ENCODE measurements at regions not wholly inside any gene's neighbourhood (a gene's known extent, or its start where the extent isn't known, plus 50 kb on each side); places are given as distances from the start of the nearest gene placed in this dataset.

DNA sequence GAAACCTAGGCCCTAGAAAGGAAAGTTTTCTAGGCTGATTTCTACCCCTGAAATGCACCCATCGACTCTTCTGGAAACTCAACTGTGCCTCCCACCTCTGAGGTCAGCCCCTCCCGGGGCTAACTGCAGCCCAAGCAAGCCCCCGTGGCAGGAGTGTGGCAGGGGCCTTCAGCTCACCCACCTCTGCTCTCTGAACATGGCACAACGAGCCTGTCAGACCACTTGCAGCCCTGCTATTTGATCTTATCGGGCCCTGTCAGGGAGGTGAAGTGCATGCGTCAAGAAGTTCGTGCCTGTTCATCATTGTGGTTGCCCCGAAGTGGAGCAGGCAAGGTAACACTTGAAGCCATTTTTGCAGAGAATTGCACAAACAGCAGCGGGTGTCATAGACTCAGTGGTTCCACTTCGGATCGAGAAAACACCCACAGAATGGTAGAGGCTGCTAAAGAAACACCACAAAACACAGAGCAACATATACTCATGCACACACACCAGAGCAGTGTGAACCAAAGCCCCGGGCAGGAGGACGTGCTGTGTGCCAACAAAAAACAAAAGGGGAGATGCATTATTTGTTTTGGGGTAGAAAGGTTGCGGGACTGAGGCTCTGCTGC, 262.7 kb downstream of the ETS1 start:
- DNase-seq = no peak

- no peak for DNase-seq
Measured at GRCh38 chr11:128324051-128324481, 263.3 kb downstream of the ETS1 start.

- DNase-seq = peak; percentile 8
Measured at GRCh38 chr11:128323381-128323780, 264.0 kb downstream of the ETS1 start.

- no peak for DNase-seq
Measured at GRCh38 chr11:128318856-128319474, 268.4 kb downstream of the ETS1 start.

GRCh38 chr11:128316541-128317227, 270.7 kb downstream of the ETS1 start:
- no peak for DNase-seq

DNA sequence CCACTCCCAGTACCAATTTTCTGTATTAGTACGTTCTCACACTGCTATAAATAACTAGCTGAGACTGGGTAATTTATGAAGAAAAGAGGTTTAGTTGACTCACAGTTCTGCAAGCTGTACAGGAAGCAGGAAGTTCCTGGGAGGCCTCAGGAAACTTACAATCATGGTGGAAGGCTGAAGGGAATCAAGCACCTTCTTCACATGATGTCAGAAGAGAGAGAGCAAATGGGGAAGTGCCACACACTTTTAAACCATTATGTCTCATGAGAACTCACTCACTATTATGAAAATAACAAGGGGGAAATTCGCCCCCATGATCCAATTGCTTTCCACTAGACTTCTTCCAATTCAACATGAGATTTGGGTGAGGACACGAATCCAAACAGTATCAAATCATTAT, 271.4 kb downstream of the ETS1 start:
- no peak for DNase-seq

GRCh38 chr11:128313931-128314330, 273.4 kb downstream of the ETS1 start:
- no peak for DNase-seq

- DNase-seq = no peak
Measured at GRCh38 chr11:128311742-128312719, 275.3 kb downstream of the ETS1 start.

DNA sequence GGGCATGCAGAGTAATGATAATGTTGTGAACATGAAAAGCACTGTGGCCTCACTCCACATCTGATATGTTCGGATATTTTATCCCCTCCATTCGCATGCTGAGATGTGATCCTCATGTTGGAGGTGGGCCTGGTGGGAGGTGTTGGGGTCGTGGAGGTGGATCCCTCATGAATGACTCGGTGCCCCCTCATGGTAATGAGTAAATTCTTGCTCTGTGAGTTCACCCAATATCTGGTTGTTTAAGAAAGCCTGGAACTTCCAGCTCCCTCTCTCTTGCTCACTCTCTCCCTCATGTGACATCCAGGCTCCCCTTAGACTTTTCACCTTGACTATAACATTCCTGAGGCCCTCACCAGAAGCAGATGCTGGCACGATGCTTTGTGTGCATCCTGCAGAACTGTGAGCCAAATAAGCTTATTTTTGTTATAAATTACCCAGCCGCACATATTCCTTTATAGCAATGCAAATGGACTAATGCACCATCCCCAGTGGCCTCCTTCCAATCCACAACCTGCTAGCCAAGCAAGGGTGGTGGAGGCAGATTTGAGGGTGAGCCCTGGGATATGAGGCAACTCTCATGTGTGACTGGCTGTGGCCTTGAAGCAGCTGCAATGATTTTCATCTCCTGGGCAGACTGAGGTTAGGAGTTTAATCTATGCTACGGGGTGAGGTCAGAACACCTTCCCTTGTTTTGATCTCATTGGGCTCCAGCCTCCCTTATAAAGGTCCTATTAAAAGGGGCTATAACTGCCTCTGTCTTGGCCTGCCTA, 276.5 kb downstream of the ETS1 start:
- no peak for DNase-seq

DNA sequence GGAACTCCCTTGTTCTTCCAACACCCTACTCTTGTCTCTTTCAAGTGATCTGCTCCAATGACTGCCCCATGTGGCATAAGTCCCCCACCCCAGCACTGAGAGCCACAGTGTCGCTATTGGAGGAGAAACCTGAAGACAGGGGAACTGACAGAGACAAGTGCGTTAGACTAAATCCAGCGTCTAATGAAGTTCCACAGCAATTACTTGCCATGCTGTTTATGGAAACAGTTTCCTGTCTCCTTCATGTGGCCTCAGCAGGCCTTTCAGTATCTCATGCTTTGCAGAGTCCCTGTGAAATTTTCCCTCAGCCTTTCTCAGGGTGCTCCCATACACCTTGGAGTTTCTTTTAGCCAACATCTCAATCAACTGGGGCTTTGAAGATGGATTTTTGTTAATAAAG, 277.4 kb downstream of the ETS1 start:
- DNase-seq = no peak

DNA sequence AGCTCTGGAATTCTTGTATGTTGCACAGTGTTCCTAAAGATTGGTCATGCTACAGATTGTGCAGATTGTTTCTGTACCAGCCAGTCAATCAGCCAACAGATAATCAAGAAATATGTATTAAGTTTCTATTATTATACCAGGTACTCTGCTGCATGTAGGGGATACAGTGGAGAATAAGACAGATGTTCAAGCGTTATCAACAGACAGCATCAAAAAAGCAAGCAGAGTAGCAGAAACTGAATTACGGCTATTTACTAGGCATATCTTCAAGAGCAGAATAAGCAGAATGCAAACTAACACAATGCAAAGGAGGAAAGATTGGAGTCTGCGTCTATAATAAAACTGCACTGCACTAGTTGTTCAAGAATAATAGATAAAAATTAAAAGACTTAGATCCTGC, 278.6 kb downstream of the ETS1 start:
- no peak for DNase-seq

DNA sequence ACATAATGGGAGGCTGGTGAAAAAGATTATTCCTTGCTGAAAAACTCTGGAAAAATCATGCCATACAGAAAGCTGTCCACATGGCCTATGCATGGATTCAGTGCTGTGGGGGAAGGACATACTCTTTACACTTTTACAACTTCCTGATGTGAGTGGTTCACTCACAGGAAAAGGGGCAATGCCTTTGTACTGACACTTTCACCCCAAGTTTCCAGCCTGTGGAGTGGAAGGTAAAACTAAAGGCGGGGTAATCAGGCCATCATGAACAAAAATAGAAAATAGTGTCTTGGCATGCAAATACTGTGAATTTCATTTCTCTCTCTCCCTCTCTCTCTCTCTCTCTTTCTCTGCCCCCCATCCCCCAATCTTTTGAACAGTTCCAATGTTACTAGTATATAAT, 281.8 kb downstream of the ETS1 start:
- DNase-seq = no peak

DNA sequence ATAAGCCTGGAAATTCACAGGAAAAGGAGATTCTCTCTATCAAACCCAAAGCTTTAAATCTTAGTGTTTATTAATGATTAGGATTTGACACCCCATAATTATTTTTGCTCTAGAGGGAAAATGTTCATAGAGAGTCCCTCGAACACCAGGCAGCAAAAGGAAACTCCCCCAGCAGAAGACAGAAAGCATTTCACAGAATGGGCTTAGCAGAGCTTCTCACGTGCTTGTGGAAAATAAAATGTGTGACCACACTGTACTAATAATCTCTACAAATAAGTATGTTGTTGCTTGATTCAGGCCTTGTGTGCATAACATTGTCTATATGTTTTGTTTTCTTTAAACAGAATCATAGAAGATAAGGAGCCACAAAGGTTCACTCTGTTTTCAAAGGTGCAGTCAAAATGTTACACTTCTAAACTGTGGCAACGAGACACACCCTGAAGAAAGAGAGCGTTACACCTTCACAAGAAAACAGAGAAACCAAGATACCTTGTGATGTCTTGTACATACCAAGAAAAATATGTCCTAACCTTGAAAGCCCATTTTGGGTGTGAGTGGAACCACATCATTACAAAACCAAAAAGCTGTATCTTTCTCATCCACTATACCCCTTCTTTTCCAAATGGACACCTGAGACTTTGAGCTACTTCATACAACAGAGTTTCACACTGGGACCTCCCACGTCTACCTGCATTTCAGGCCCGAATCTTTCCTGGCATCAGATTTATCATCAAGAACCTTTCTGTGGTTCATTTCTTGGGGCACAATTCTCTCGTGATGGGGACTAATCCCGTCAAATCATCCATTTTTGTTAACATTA, 282.5 kb downstream of the ETS1 start:
- DNase-seq = no peak

- DNase-seq = no peak
Measured at GRCh38 chr11:128304116-128304515, 283.2 kb downstream of the ETS1 start.

- DNase-seq = no peak
Measured at GRCh38 chr11:128303383-128303782, 284.0 kb downstream of the ETS1 start.

GRCh38 chr11:128302425-128303186, 284.8 kb downstream of the ETS1 start:
- peak; percentile 4 for DNase-seq

DNA sequence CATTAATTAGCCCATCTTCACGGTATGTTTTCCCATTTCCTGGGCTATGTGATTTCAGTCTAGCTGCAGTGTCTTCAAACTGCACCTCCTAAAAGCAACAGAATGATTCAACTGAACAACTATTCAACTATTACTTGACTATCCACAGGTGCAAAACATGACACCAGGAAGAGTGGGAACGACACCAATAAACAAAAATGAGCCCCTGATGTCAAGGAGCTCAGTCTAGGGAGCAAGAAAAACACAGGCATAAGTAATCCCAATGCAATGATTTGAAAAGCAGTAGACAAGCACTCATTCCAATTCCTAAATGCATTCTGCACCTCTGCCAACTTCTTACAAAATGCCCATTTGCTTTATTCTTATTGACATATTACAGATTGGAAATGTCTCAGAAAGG, 285.6 kb downstream of the ETS1 start:
- DNase-seq = no peak

DNA sequence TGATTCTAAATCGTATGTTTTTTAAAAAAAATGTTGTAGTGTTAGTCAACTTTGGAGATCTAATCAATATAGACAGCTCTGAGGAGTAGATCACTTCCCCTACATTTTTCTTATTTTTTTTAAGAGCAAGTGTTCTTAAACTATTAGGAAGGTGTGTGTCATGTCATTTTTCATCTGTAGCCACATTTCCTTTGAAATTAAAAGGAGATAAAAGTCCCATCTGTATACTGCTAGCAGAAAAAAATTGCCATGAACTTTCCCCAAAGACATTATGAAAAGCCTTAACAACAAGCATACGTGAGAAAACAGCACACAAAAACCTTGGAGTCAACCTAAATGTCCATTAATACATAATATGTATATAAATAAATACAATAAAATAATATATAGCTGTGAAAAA, 286.6 kb downstream of the ETS1 start:
- DNase-seq = no peak

DNA sequence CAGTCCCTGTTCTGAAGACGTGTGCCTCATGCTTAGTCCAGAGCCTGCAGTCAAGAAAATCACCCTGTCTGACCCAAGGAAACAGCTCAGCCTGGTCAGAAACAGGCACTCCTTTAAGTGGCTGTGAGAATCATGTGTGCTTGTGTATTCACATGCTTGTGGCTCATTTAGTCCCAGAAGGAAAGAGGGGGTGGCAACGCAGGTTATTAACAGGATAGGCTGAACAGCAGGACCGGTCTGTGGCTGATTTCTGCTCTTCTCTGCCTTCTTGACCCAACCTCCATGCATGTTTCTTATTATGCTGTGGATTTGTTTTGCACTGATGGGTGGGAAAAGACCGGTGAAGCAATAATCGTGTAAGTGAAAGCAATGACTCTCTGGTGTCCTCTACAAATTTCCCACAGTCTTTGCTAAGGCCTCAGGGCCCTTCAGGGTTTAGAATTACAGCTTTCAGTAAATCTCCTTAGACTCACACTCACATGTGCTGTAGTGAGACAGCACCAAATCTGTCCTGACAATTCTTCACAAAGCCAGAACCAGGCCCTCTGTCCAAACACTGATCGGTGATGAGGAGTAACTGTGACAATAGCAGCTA, 288.1 kb downstream of the ETS1 start:
- peak; percentile 22 for DNase-seq

- peak; percentile 19 for DNase-seq
Measured at GRCh38 chr11:128298271-128298670, 289.1 kb downstream of the ETS1 start.

Data from NCI-H146 (cell line).